22Rv1 (cell line): ENCODE measurements at regions not wholly inside any gene's neighbourhood (a gene's known extent, or its start where the extent isn't known, plus 50 kb on each side); places are given as distances from the start of the nearest gene placed in this dataset.

Experiments
- ZFX ChIP-seq: fragments of 450-650 bp; IDR thresholded peaks from 2 replicates; pipeline ENCODE4 v1.6.1; 2017; ENCODE audit warnings: antibody characterized with exemption, borderline replicate concordance
- TF ChIP-seq, protein P1 (sequence below): fragments of 450-650 bp; IDR thresholded peaks from 2 replicates; pipeline ENCODE4 v1.5.1; 2017; ENCODE audit warnings: mild to moderate bottlenecking

GRCh38 chr6:119446115-119446554 lies 96.6 kb upstream of the MAN1A1 start:
- TF ChIP-seq, protein P1, sequence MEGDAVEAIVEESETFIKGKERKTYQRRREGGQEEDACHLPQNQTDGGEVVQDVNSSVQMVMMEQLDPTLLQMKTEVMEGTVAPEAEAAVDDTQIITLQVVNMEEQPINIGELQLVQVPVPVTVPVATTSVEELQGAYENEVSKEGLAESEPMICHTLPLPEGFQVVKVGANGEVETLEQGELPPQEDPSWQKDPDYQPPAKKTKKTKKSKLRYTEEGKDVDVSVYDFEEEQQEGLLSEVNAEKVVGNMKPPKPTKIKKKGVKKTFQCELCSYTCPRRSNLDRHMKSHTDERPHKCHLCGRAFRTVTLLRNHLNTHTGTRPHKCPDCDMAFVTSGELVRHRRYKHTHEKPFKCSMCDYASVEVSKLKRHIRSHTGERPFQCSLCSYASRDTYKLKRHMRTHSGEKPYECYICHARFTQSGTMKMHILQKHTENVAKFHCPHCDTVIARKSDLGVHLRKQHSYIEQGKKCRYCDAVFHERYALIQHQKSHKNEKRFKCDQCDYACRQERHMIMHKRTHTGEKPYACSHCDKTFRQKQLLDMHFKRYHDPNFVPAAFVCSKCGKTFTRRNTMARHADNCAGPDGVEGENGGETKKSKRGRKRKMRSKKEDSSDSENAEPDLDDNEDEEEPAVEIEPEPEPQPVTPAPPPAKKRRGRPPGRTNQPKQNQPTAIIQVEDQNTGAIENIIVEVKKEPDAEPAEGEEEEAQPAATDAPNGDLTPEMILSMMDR: no peak
- TF ChIP-seq ZFX: no peak
